ENCODE measurements at regions not wholly inside any gene's neighbourhood (a gene's known extent, or its start where the extent isn't known, plus 50 kb on each side); places are given as distances from the start of the nearest gene placed in this dataset.

DNA sequence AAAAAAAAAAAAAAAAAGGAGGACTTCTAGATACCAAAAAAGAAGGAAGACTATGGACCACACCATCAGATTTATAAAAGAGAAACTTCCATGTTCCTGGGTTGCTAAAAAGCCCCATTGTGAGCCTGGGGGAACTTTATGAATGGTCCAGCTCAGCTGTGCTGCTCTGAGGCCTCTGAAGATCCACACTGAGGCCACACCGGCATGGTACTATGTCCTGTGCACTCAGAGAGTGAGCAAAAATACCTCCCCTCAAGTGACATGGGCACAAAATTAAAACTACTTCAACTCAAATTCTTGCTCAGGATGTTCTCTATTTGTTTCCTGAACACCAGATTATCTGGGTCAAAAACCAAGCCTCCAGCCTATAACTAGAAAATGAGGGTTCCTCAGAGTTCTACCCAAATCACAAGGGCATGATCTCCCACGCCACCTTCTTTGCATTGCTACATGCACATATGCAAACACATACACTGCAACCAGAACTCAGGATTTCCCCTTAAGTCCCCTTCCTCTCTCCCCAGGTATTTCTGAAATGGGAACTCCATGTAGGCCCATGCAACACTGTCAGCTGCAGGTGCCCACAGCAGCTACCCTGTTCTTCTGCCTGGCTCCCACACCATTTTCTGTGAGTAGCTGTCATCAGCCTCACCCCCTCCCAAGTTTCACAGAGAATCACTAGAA lies 94.4 kb downstream of the SH3GLB1 start:
- Histone ChIP-seq H3K9ac (ENCODE audit: low read depth, low read length) (no peak overlapping the region), H2AFZ (replicated peaks; ENCODE audit: low read length, poor library complexity) (no peak overlapping the region), H2BK120ac (ENCODE audit: low read depth, low read length) (no peak overlapping the region), H3K9me1 (ENCODE audit: insufficient read depth, low read length) (no peaks in the 10 kb centered on the region), H3K56ac (ENCODE audit: extremely low read depth, insufficient read depth, low read length) (no peak overlapping the region), H3K4me1 (ENCODE audit: control insufficient read depth, insufficient read depth, low read length) (no peaks in the 10 kb centered on the region), H3K18ac (ENCODE audit: low read depth, low read length) (no peak overlapping the region), H4K91ac (ENCODE audit: insufficient read depth, low read depth, low read length) (no peak overlapping the region), H4K20me1 (ENCODE audit: insufficient read depth, low read length) (no peaks in the 10 kb centered on the region), H2AK9ac (replicated peaks; ENCODE audit: low read depth, low read length, poor library complexity) (no peak overlapping the region), H2BK15ac (ENCODE audit: low read depth, low read length) (no peak overlapping the region), H3K36me3 (ENCODE audit: control insufficient read depth, insufficient read depth, low read length) (no peaks in the 10 kb centered on the region), H3K14ac (replicated peaks; ENCODE audit: low read depth, low read length) (no peak overlapping the region), H4K5ac (ENCODE audit: low read depth, low read length) (no peak overlapping the region), H3K79me1 (ENCODE audit: low read depth in 1 of 2, low read length in 2 of 2) (no peaks in the 10 kb centered on the region), H2AK5ac (ENCODE audit: low read depth, low read length) (no peak overlapping the region), H4K8ac (ENCODE audit: low read depth in 2 of 2, low read length in 2 of 2) (no peak overlapping the region), H3K4ac (ENCODE audit: low read depth, low read length) (no peak overlapping the region), H3K27ac (ENCODE audit: insufficient read depth, low read length) (no peak overlapping the region), H2BK5ac (ENCODE audit: low read depth, low read length, poor library complexity, severe bottlenecking) (no peak overlapping the region), H3K4me2 (ENCODE audit: low read depth, low read length) (no peak overlapping the region), H3K4me3 (ENCODE audit: insufficient read depth, low read depth, low read length) (no peak overlapping the region), H3K27me3 (ENCODE audit: control insufficient read depth, insufficient read depth, low read length) (no peaks in the 10 kb centered on the region), H3K23ac (ENCODE audit: low read depth, low read length) (no peak overlapping the region), H2BK20ac (ENCODE audit: low read depth, low read length) (no peak overlapping the region), H3K9me3 (ENCODE audit: control insufficient read depth, insufficient read depth, low read length) (no peaks in the 10 kb centered on the region)
- in situ Hi-C loops (cut with MboI; ENCODE audit: low sequenced_read_pairs): no loop called here
- intact Hi-C loops (cut with micrococcal nuclease): no loop called here
- no peak for ATAC-seq (ENCODE audit: low read depth)
- WGBS, 2 experiments (ENCODE audit: extremely low coverage in 2 of 2, insufficient read length in 1 of 2): 80% methylated on average over 1 of the region's 2 CpGs; no CpG with 5 or more reads in 1 of the 2 experiments
- ChIA-PET POLR2A (ENCODE audit: unreplicated experiment) (no interaction called here), CTCF (no interaction called here)
- dilution Hi-C loops (cut with HindIII; ENCODE audit: low sequenced_read_pairs, unreplicated experiment): no loop called here
- DNase-seq: no peak
- no TSS peak for BruUV-seq (replicated peaks)
- no peak for TF ChIP-seq RAD21 (IDR thresholded peaks at IDR 0.05; ENCODE audit: low read length)
- no peak for TF ChIP-seq NFE2L2 (IDR thresholded peaks at IDR 0.05; ENCODE audit: low read depth, low read length)
- no peak for TF ChIP-seq FOS (IDR thresholded peaks at IDR 0.05; ENCODE audit: low read depth, low read length)
- TF ChIP-seq, protein P1, sequence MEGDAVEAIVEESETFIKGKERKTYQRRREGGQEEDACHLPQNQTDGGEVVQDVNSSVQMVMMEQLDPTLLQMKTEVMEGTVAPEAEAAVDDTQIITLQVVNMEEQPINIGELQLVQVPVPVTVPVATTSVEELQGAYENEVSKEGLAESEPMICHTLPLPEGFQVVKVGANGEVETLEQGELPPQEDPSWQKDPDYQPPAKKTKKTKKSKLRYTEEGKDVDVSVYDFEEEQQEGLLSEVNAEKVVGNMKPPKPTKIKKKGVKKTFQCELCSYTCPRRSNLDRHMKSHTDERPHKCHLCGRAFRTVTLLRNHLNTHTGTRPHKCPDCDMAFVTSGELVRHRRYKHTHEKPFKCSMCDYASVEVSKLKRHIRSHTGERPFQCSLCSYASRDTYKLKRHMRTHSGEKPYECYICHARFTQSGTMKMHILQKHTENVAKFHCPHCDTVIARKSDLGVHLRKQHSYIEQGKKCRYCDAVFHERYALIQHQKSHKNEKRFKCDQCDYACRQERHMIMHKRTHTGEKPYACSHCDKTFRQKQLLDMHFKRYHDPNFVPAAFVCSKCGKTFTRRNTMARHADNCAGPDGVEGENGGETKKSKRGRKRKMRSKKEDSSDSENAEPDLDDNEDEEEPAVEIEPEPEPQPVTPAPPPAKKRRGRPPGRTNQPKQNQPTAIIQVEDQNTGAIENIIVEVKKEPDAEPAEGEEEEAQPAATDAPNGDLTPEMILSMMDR (conservative IDR thresholded peaks at IDR 0.05; ENCODE audit: low read depth, low read length): no peak
- TF ChIP-seq, protein P2, sequence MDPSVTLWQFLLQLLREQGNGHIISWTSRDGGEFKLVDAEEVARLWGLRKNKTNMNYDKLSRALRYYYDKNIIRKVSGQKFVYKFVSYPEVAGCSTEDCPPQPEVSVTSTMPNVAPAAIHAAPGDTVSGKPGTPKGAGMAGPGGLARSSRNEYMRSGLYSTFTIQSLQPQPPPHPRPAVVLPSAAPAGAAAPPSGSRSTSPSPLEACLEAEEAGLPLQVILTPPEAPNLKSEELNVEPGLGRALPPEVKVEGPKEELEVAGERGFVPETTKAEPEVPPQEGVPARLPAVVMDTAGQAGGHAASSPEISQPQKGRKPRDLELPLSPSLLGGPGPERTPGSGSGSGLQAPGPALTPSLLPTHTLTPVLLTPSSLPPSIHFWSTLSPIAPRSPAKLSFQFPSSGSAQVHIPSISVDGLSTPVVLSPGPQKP (IDR thresholded peaks at IDR 0.05; ENCODE audit: borderline replicate concordance, low read depth, low read length): no peak
- no peak for TF ChIP-seq CHD1 (IDR thresholded peaks at IDR 0.05; ENCODE audit: low read depth, low read length)
- TF ChIP-seq CEBPB (IDR thresholded peaks at IDR 0.05; ENCODE audit: low read depth, low read length): no peak
- no peak for TF ChIP-seq MXI1 (IDR thresholded peaks at IDR 0.05; ENCODE audit: borderline replicate concordance, low read depth, low read length)
- TF ChIP-seq MAFK (IDR thresholded peaks at IDR 0.05; ENCODE audit: low read depth, low read length): no peak
- TF ChIP-seq MAZ (IDR thresholded peaks at IDR 0.05; ENCODE audit: borderline replicate concordance, low read depth, low read length): no peak
- TF ChIP-seq, protein P3, sequence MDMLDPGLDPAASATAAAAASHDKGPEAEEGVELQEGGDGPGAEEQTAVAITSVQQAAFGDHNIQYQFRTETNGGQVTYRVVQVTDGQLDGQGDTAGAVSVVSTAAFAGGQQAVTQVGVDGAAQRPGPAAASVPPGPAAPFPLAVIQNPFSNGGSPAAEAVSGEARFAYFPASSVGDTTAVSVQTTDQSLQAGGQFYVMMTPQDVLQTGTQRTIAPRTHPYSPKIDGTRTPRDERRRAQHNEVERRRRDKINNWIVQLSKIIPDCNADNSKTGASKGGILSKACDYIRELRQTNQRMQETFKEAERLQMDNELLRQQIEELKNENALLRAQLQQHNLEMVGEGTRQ (IDR thresholded peaks at IDR 0.05; ENCODE audit: low read depth, low read length): no peak
- no peak for TF ChIP-seq BHLHE40 (IDR thresholded peaks at IDR 0.05; ENCODE audit: low read depth, low read length)
- no peak for TF ChIP-seq RFX5 (IDR thresholded peaks at IDR 0.05; ENCODE audit: low read depth, low read length)
